ENCODE measurements at regions not wholly inside any gene's neighbourhood (a gene's known extent, or its start where the extent isn't known, plus 50 kb on each side); places are given as distances from the start of the nearest gene placed in this dataset.

DNA sequence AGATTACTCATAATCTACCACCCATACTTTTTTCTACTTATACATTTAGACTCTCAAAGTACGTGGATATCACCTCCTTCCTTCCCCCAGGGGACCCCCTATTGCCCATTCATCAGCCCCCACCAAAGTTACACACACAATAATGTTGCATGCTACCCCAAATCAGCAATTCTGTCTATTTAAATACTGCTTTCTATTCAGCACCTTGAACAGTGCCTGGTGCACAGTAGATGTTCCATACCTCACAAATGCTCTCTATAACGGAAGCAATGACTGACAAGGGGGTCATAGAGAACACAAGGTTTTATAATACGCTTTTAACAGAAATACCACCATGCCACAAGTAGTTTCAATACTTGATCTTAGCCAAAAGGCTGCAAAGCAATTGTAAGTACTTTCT lies 370.7 kb downstream of the MIAT start:
- TF ChIP-seq, protein P1, sequence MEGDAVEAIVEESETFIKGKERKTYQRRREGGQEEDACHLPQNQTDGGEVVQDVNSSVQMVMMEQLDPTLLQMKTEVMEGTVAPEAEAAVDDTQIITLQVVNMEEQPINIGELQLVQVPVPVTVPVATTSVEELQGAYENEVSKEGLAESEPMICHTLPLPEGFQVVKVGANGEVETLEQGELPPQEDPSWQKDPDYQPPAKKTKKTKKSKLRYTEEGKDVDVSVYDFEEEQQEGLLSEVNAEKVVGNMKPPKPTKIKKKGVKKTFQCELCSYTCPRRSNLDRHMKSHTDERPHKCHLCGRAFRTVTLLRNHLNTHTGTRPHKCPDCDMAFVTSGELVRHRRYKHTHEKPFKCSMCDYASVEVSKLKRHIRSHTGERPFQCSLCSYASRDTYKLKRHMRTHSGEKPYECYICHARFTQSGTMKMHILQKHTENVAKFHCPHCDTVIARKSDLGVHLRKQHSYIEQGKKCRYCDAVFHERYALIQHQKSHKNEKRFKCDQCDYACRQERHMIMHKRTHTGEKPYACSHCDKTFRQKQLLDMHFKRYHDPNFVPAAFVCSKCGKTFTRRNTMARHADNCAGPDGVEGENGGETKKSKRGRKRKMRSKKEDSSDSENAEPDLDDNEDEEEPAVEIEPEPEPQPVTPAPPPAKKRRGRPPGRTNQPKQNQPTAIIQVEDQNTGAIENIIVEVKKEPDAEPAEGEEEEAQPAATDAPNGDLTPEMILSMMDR (IDR thresholded peaks at IDR 0.05) = no peak
- TF ChIP-seq POLR2A (IDR thresholded peaks at IDR 0.05) (no peak), POLR2AphosphoS5 (IDR thresholded peaks at IDR 0.05; ENCODE audit: insufficient read depth in 1 of 2, low read depth in 1 of 2) (no peak)

All from vagina (tissue), 2 donors.